Mesothelial cell of epicardium (in vitro differentiated cells): ENCODE measurements at regions not wholly inside any gene's neighbourhood (a gene's known extent, or its start where the extent isn't known, plus 50 kb on each side); places are given as distances from the start of the nearest gene placed in this dataset.

Experiments used
- DNase-seq, 2 experiments: peaks; one replicate each; pipeline ENCODE4 v3.0.0; 2021; ENCODE audit warnings: low spot score in 2 of 2; ENCODE audit not compliant: unreplicated experiment in 2 of 2
- H3K27ac Mint-ChIP-seq: 2 replicates; pipeline ENCODE4 v1.8.0; 2021; ENCODE audit warnings: mixed read lengths
- H3K27me3 Mint-ChIP-seq: 2 replicates; pipeline ENCODE4 v1.8.0; 2021; ENCODE audit warnings: low read depth, mixed read lengths
- H3K36me3 Mint-ChIP-seq: 2 replicates; pipeline ENCODE4 v1.8.0; 2021; ENCODE audit warnings: mixed read lengths
- H3K4me1 Mint-ChIP-seq: 2 replicates; pipeline ENCODE4 v1.8.0; 2021; ENCODE audit warnings: mixed read lengths
- H3K4me3 Mint-ChIP-seq: 2 replicates; pipeline ENCODE4 v1.8.0; 2021; ENCODE audit warnings: mild to moderate bottlenecking, moderate library complexity, mixed read lengths
- H3K9me3 Mint-ChIP-seq: 2 replicates; pipeline ENCODE4 v1.8.0; 2021; ENCODE audit warnings: mixed read lengths
- CTCF ChIP-seq: fragments of 200-600 bp; sonication (generic); IDR thresholded peaks from one replicate; pipeline ENCODE4 v1.5.0; 2021; ENCODE audit warnings: antibody characterized with exemption; ENCODE audit not compliant: unreplicated experiment

GRCh38 chr3:85180-85579 lies 111.4 kb upstream of the CHL1 start:
- Mint-ChIP-seq H3K4me1 (no peaks in the 10 kb centered on the region), H3K9me3 (no peaks in the 10 kb centered on the region), H3K27me3 (peaks cover 28% of the 10 kb centered on the region), H3K27ac (no peak overlapping the region), H3K4me3 (no peak overlapping the region), H3K36me3 (no peaks in the 10 kb centered on the region)
- TF ChIP-seq CTCF: no peak
- DNase-seq: no peak

- Mint-ChIP-seq H3K4me1 (no peaks in the 10 kb centered on the region), H3K27ac (no peak overlapping the region), H3K27me3 (peaks cover 22% of the 10 kb centered on the region), H3K4me3 (no peak overlapping the region), H3K36me3 (no peaks in the 10 kb centered on the region), H3K9me3 (no peaks in the 10 kb centered on the region)
- TF ChIP-seq CTCF: no peak
- DNase-seq: no peak
Measured at GRCh38 chr3:88267-88666, 108.3 kb upstream of the CHL1 start.

DNA sequence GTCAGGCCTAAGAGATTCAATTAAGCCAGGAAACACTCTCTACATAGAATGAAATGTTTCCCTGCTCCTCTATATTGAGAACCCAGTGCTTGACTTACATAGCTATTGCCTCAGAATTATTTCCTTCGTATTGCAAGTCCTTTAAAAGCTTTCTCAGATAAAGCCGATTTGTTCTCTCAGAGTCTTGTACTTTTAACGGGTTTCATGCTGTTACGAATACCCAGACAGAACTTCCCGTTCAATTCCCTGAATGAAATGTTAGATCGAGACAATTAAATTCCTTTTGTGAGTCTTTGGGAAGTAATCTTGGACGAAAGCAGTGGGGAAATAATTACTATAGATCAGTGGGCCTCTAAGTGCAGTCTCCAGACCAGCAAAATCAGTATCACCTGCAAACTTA lies 102.8 kb upstream of the CHL1 start:
- H3K27ac Mint-ChIP-seq: no peak overlapping the region
- no peak for DNase-seq
- no peaks in the 10 kb centered on the region for H3K4me1 Mint-ChIP-seq
- H3K27me3 Mint-ChIP-seq: peaks cover 11% of the 10 kb centered on the region
- no peaks in the 10 kb centered on the region for H3K9me3 Mint-ChIP-seq
- H3K4me3 Mint-ChIP-seq: no peak overlapping the region
- no peaks in the 10 kb centered on the region for H3K36me3 Mint-ChIP-seq
- no peak for TF ChIP-seq CTCF

DNA sequence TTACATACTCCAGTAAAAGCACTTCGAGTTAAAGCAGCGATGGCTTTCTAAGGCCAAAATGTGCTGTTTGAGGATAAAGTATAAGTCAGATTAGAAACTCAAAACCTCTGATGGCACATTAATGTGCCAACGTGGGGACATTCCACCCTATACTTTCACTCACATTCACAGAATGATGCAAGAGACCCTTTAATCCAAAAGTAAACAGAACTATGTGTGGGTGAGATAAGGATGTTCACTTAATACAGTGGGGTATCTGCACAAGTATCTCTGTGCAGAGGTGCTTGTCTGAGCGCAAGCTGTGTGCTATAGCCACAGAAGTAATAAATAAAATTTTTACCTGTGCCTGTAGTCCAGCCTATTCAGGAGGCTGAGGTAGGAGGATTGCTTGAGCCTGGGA lies 100.3 kb upstream of the CHL1 start:
- Mint-ChIP-seq H3K36me3 (no peaks in the 10 kb centered on the region), H3K9me3 (no peaks in the 10 kb centered on the region), H3K27ac (no peak overlapping the region), H3K27me3 (peaks cover 9% of the 10 kb centered on the region), H3K4me3 (no peak overlapping the region), H3K4me1 (no peaks in the 10 kb centered on the region)
- no peak for DNase-seq
- no peak for TF ChIP-seq CTCF

DNA sequence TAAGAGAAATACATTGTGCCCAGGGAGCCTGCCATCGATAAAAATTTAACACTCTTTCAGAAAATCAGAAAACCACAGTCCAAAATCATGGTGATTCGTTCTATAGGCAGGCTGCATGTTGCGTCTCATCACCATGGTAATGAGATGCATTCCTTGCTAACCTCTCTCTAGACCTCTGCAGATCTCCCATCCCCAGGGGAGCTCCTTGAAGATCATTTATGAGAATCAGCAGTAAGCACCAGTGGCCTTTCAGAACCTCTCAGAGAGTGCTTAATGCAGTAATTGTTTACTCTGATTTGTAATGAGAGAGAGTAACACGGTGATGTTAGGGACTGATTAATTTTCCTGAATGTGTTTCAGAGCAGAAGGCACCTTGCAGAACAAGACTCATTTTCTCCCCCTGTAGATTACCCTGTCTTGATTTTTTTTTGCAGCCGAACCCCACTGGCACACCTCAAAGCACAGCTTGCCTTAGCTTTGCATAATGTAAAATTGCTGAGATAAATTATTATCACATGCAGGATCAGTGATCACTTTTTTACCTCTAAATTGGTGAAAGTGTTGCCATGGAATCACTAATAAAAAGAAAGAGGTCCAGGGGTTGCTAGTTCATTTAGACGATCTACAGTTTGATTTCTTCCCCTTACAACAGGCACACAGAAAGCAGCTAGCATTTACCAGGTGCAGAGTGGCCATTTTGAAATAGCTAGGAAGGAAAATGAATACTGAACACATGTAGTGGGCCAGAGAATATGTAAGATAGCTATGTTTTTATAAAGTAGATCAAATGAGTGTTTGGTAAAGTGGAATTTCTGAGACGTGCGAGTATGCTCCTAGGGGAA lies 98.9 kb upstream of the CHL1 start:
- Mint-ChIP-seq H3K36me3 (no peaks in the 10 kb centered on the region), H3K4me1 (no peaks in the 10 kb centered on the region), H3K27me3 (peaks cover 10% of the 10 kb centered on the region), H3K9me3 (no peaks in the 10 kb centered on the region), H3K4me3 (no peak overlapping the region), H3K27ac (no peak overlapping the region)
- no peak for DNase-seq
- TF ChIP-seq CTCF: no peak
